22Rv1 (cell line): ENCODE measurements at regions not wholly inside any gene's neighbourhood (a gene's known extent, or its start where the extent isn't known, plus 50 kb on each side); places are given as distances from the start of the nearest gene placed in this dataset.

Source experiments
- H3K27ac ChIP-seq: fragments of 450-650 bp; 2 replicates; pipeline ENCODE4 v1.5.1; 2017
- ZFX ChIP-seq: fragments of 450-650 bp; IDR thresholded peaks from 2 replicates; pipeline ENCODE4 v1.6.1; 2017; ENCODE audit warnings: antibody characterized with exemption, borderline replicate concordance
- TF ChIP-seq, protein P1 (sequence below): fragments of 450-650 bp; IDR thresholded peaks from 2 replicates; pipeline ENCODE4 v1.5.1; 2017; ENCODE audit warnings: mild to moderate bottlenecking

DNA sequence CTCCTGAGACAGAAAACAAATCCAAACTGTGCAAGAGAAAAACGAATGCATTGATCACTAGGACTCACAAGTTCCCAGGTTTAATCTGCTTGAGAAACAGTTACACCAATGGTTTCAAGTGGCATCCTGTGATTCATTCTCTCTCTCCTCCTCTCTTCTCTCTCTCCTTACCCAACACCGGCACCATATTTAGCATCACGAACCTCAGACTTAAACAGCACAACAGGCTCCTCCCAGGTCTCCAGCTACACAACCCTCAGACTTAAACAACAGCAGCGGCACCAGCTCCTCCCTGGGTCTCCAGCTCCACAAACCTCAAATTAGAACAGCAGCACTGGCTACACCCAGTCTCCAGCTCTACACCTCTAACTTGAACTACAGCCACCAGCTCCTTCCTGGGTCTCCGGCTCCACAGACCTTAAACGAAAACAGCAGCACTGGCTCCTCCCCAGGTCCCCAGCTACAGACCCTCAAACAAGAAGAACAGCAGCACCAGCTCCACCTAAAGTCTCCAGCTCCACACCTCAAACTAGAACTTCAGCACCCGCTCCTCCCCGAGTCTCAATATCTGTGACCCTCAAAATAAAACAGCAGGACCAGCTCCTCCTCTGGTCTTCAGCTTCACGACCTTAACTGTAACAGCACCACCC lies 355.9 kb downstream of the PREX1 start:
- TF ChIP-seq, protein P1, sequence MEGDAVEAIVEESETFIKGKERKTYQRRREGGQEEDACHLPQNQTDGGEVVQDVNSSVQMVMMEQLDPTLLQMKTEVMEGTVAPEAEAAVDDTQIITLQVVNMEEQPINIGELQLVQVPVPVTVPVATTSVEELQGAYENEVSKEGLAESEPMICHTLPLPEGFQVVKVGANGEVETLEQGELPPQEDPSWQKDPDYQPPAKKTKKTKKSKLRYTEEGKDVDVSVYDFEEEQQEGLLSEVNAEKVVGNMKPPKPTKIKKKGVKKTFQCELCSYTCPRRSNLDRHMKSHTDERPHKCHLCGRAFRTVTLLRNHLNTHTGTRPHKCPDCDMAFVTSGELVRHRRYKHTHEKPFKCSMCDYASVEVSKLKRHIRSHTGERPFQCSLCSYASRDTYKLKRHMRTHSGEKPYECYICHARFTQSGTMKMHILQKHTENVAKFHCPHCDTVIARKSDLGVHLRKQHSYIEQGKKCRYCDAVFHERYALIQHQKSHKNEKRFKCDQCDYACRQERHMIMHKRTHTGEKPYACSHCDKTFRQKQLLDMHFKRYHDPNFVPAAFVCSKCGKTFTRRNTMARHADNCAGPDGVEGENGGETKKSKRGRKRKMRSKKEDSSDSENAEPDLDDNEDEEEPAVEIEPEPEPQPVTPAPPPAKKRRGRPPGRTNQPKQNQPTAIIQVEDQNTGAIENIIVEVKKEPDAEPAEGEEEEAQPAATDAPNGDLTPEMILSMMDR: no peak
- TF ChIP-seq ZFX: no peak
- H3K27ac ChIP-seq: no peak overlapping the region

- TF ChIP-seq ZFX: no peak
- TF ChIP-seq, protein P1: no peak
- H3K27ac ChIP-seq: no peak overlapping the region
Measured at GRCh38 chr20:48471176-48471575, 356.6 kb downstream of the PREX1 start.

DNA sequence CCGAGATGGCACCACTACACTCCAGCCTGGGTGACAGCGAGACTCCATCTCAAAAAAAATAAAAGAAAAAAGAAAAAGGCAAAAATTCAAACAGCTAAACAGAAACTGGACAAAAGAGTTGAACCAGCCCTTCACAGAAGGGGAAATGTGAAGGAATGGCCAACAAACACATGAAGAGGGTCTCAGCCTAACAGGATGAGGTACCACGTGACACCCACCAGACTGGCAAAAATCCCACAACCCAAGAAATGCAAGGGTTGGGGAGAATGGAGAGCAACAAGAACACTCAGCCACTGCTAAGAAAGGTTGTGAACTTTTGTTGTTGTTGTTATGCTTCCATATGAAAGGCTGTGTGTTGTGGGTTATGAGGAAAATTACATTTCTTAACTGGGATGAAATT lies 357.7 kb downstream of the PREX1 start:
- TF ChIP-seq, protein P1: no peak
- no peak for TF ChIP-seq ZFX
- H3K27ac ChIP-seq: no peak overlapping the region

DNA sequence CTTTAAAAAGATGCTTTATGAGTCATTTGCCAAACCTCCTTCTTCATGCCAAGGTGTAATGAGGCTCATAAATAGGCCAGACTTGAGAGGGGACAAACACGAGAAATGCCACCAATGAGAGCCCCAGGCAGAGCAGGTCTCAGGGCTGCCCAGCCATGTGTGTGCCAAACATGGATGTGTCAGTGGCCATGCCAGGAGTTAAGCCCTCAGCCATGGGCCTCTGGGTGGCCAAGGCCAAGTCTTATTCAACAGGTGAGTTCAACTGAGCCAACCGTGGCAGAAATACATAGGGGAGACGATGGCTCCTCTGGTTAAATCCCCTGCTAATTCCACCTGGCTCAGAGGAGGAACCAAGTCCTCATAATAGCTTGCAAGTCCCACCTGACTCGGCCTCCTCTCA lies 358.8 kb downstream of the PREX1 start:
- TF ChIP-seq, protein P1: no peak
- no peak for TF ChIP-seq ZFX
- H3K27ac ChIP-seq: no peak overlapping the region

- TF ChIP-seq ZFX: no peak
- TF ChIP-seq, protein P1: no peak
- H3K27ac ChIP-seq: no peak overlapping the region
Measured at GRCh38 chr20:48468571-48468970, 359.2 kb downstream of the PREX1 start.

DNA sequence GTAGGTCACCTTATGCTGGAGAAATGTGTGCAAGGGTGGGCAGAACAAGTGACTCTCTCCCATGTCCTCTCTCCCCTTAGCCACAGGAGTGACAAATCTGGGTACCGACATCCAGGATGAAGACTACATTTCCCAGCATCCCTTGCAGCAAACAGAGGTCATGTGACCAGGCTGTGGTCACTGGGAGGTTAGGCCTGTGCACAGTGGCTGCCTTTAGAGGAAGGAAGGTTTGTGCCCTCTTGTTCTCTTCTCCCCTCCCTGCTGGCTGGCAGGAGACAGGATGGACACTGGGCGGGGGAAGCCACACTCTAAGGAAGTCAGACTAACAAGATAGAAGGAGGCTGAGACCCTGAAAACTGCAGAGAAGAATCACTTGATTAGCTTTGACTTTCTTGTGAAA lies 360.2 kb downstream of the PREX1 start:
- no peak for TF ChIP-seq ZFX
- TF ChIP-seq, protein P1: no peak
- no peak overlapping the region for H3K27ac ChIP-seq

- TF ChIP-seq, protein P1: no peak
- TF ChIP-seq ZFX: no peak
- no peak overlapping the region for H3K27ac ChIP-seq
Measured at GRCh38 chr20:48465271-48465670, 362.5 kb downstream of the PREX1 start.
